Loucy (cell line): ENCODE measurements at regions not wholly inside any gene's neighbourhood (a gene's known extent, or its start where the extent isn't known, plus 50 kb on each side); places are given as distances from the start of the nearest gene placed in this dataset.

Experiments
- H2AFZ ChIP-seq: fragments of 200-600 bp; sonication (generic); 2 replicates; pipeline ENCODE4 v1.6.0; 2016; ENCODE audit warnings: antibody characterized with exemption, mild to moderate bottlenecking, low read length, moderate library complexity
- H3F3A ChIP-seq: fragments of 200-600 bp; 2 replicates; pipeline ENCODE4 v1.6.0; 2016; ENCODE audit warnings: antibody characterized with exemption, low read depth, mild to moderate bottlenecking
- H3K27me3 ChIP-seq: fragments of 200-600 bp; sonication (generic); 2 replicates; pipeline ENCODE4 v1.6.1; 2014; ENCODE audit warnings: low read length, mild to moderate bottlenecking; ENCODE audit not compliant: insufficient read depth, poor library complexity, severe bottlenecking
- H3K36me3 ChIP-seq: fragments of 200-600 bp; sonication (generic); 2 replicates; pipeline ENCODE4 v1.6.1; 2016; ENCODE audit warnings: low read length; ENCODE audit not compliant: insufficient read depth
- H3K4me1 ChIP-seq: fragments of 200-600 bp; sonication (generic); 2 replicates; pipeline ENCODE4 v1.5.1; 2014; ENCODE audit warnings: low read length, mild to moderate bottlenecking; ENCODE audit not compliant: insufficient read depth, poor library complexity, severe bottlenecking
- H3K4me2 ChIP-seq: fragments of 200-600 bp; sonication (generic); 2 replicates; pipeline ENCODE4 v1.6.0; 2014; ENCODE audit warnings: antibody characterized with exemption, low read length, low read depth, mild to moderate bottlenecking; ENCODE audit not compliant: poor library complexity, severe bottlenecking
- H3K4me3 ChIP-seq: fragments of 200-600 bp; sonication (generic); 2 replicates; pipeline ENCODE4 v1.5.1; 2014; ENCODE audit warnings: low read length, mild to moderate bottlenecking, mixed read lengths; ENCODE audit not compliant: poor library complexity, severe bottlenecking
- H3K79me2 ChIP-seq: fragments of 200-600 bp; sonication (generic); 2 replicates; pipeline ENCODE4 v1.6.1; 2014; ENCODE audit warnings: low read length; ENCODE audit not compliant: insufficient read depth
- H3K9ac ChIP-seq: fragments of 200-600 bp; sonication (generic); 2 replicates; pipeline ENCODE4 v1.6.0; 2014; ENCODE audit warnings: mild to moderate bottlenecking, low read depth, low read length, moderate library complexity; ENCODE audit not compliant: poor library complexity, severe bottlenecking
- H3K9me2 ChIP-seq: fragments of 200-600 bp; sonication (generic); replicated peaks from 2 replicates; pipeline ENCODE4 v1.6.1; 2016; ENCODE audit warnings: low read depth, low read length, mixed read lengths
- H3K9me3 ChIP-seq: fragments of 200-600 bp; sonication (generic); 2 replicates; pipeline ENCODE4 v1.6.1; 2014; ENCODE audit warnings: mild to moderate bottlenecking, antibody characterized with exemption, low read length, low read depth; ENCODE audit not compliant: insufficient read depth
- H4K20me1 ChIP-seq: fragments of 200-600 bp; sonication (generic); 2 replicates; pipeline ENCODE4 v1.6.0; 2014; ENCODE audit warnings: antibody characterized with exemption, low read length, mild to moderate bottlenecking; ENCODE audit not compliant: insufficient read depth, poor library complexity, severe bottlenecking
- CTCF ChIP-seq: fragments of 200-600 bp; sonication (generic); conservative IDR thresholded peaks from 2 replicates; pipeline ENCODE4 v1.5.1; 2014; ENCODE audit warnings: mild to moderate bottlenecking, antibody characterized with exemption, low read length
- EZH2phosphoT487 ChIP-seq: fragments of 200-600 bp; IDR thresholded peaks from 2 replicates; pipeline ENCODE4 v1.6.1; 2018; ENCODE audit warnings: antibody characterized with exemption, mild to moderate bottlenecking, moderate library complexity, borderline replicate concordance

- Histone ChIP-seq H3K9me3 (no peaks in the 10 kb centered on the region), H3F3A (no peaks in the 10 kb centered on the region), H3K9me2 (no peaks in the 10 kb centered on the region), H3K4me3 (no peak overlapping the region), H2AFZ (no peak overlapping the region), H3K79me2 (no peaks in the 10 kb centered on the region), H3K36me3 (no peaks in the 10 kb centered on the region), H3K4me2 (no peak overlapping the region), H4K20me1 (no peaks in the 10 kb centered on the region), H3K9ac (no peak overlapping the region), H3K4me1 (no peaks in the 10 kb centered on the region), H3K27me3 (no peaks in the 10 kb centered on the region)
- TF ChIP-seq EZH2phosphoT487 = no peak
- TF ChIP-seq CTCF = no peak
Observed at GRCh38 chr10:20343036-20343435, 526.8 kb downstream of the PLXDC2 start.
